COLO668 (cell line): ENCODE measurements at regions not wholly inside any gene's neighbourhood (a gene's known extent, or its start where the extent isn't known, plus 50 kb on each side); places are given as distances from the start of the nearest gene placed in this dataset.
A peak's percentile ranks its signal among the peaks of the same experiment; 100 is the strongest.
"Not testable (repeated sequence)": the region's sequence is repeated elsewhere in the genome, so short reads cannot be mapped to it uniquely, and the experiment has no call there.

Experiments used
- DNase-seq: peaks from one replicate; lab custom pipeline; 2025; ENCODE audit not compliant: unreplicated experiment; lab: John Stamatoyannopoulos, UW

DNA sequence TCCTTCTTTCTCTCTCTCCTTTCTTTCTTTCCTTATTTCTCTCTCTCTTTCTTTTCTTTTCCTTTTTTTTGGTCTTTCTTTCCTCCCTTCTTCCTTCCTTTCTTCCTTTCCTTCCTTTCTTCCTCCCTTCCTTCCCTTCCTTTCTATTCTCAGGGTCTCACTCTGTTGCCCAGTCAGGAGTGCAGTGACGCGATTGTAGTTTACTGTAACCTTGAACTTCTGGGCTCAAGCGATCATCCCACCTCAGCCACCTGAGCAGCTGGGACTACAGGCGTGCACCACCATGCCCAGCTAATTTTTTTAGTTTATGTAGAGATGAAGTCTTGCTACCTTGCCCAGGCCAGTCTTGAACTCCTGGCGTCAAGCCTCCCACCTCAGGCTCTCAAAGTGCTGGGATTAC lies 83.8 kb upstream of the PPM1B start:
- no peak for DNase-seq

DNA sequence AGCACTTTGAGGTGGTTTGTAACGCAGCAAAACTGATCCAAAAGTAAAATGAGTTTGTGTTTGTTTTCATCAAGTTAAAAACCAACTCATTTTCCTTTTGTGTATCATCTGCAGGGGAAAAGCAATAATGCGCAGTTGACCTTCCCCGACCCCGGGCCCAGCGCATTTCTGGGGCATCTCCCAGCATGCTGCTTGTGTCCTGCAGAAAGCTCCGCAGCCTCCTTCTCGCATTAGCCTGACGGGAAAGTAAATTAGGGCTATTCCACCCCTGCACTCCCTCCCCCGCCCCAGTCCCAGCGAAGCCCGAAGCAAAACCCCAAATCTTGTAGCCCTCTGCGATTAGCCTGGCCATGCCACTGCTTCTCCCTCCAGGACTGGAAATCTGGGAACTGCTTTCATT lies 82.0 kb upstream of the PPM1B start:
- no peak for DNase-seq

- peak; percentile 82 for DNase-seq
These were observed 81.5 kb upstream of the PPM1B start for GRCh38 chr2:44087036-44087713.

GRCh38 chr2:44087714-44088092 lies 81.0 kb upstream of the PPM1B start:
- no peak for DNase-seq

- DNase-seq: not testable (repeated sequence)
These were observed 76.2 kb upstream of the PPM1B start for GRCh38 chr2:44092519-44092918.

DNA sequence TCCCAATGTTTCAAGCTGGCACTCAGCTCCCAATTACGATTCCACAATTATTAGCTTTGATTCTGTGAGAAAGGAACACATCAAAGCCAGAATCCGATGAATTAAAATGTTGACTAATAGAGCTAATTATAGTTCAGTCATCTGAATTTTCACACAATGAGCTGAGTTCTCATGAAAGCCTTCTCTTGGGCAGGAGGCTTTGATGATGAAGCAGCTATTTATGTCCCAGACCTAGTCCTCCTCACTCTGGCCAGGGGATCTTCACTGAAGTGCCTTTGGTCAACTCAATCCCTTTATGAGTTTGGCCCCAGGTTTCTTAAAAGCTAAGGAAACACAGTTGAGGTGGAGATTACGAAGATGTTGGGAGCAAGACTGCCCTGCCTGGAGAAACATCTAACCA lies 74.7 kb upstream of the PPM1B start:
- no peak for DNase-seq

- DNase-seq: peak; percentile 17
These were observed 71.3 kb upstream of the PPM1B start for GRCh38 chr2:44097322-44097907.

- no peak for DNase-seq
These were observed 70.6 kb upstream of the PPM1B start for GRCh38 chr2:44098050-44098449.

GRCh38 chr2:44098891-44099290 lies 69.8 kb upstream of the PPM1B start:
- no peak for DNase-seq

GRCh38 chr2:44100351-44100750 lies 68.3 kb upstream of the PPM1B start:
- DNase-seq: peak; percentile 12

GRCh38 chr2:44101246-44101645 lies 67.4 kb upstream of the PPM1B start:
- no peak for DNase-seq

GRCh38 chr2:44102790-44103562 lies 65.7 kb upstream of the PPM1B start:
- no peak for DNase-seq

- DNase-seq: no peak
These were observed 65.0 kb upstream of the PPM1B start for GRCh38 chr2:44103639-44104038.

DNA sequence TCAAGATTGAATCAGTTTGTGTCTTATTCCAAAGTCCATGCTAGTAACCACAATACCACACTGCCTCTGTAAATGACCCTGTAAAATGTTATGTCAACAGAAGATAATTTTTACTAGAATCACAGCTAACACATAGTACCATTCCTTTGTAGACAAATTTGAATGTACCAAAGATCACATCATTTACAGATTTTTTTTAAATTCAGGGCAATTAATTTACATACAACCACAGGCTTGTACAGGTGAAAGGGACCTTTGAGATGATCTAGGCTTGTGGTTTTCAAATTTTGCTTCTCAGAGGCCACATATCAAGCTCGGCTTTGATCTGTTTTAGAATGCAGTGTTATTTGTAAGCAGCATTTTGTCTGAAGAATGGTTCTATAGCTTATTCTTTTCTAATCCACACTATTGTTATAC lies 63.8 kb upstream of the PPM1B start:
- DNase-seq: no peak

DNA sequence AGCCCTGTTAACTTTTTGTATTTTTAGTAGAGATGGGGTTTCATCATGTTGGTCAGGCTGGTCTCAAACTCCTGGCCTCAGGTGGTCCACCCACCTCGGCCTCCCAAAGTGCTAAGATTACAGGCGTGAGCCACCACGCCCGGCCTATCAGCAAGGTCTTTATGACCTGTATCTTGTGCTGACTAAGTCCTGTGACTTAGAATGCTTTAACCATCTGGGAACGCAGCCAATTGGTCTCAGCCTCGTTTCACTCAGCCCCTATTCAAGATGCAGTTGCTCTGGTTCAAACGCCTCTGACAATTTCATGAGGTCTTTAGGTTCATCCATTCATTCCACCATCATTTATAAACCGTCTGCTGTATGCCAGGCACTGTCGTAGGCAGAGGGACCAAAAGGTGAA lies 62.2 kb upstream of the PPM1B start:
- DNase-seq: not testable (repeated sequence)

GRCh38 chr2:44107086-44107740 lies 61.5 kb upstream of the PPM1B start:
- DNase-seq: no peak

GRCh38 chr2:44107974-44108373 lies 60.7 kb upstream of the PPM1B start:
- DNase-seq: no peak

DNA sequence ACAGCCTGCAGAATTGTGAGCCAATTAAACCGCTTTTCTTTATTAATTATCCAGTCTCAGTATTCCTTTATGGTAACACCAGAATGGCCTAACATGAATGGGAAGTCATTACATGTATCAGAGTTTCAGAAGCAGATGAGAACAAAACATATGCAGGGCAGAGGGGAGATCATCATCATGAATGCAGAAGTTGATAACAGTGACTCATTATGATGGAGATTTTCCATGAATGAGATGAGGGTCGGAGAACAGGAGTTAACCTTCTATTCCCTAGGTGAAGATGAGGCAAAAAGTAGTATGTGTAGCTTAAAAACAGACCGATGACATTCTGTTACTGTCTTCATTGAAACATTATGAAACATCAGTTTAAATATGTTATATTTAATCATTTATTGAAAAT lies 59.5 kb upstream of the PPM1B start:
- DNase-seq: no peak

- DNase-seq: no peak
These were observed 58.2 kb upstream of the PPM1B start for GRCh38 chr2:44110444-44110843.

GRCh38 chr2:44112096-44112495 lies 56.6 kb upstream of the PPM1B start:
- no peak for DNase-seq

- DNase-seq: no peak
These were observed 52.4 kb upstream of the PPM1B start for GRCh38 chr2:44116319-44116718.

- no peak for DNase-seq
These were observed 50.4 kb upstream of the PPM1B start for GRCh38 chr2:44118257-44118656.
